ENCODE measurements at regions not wholly inside any gene's neighbourhood (a gene's known extent, or its start where the extent isn't known, plus 50 kb on each side); places are given as distances from the start of the nearest gene placed in this dataset.

DNA sequence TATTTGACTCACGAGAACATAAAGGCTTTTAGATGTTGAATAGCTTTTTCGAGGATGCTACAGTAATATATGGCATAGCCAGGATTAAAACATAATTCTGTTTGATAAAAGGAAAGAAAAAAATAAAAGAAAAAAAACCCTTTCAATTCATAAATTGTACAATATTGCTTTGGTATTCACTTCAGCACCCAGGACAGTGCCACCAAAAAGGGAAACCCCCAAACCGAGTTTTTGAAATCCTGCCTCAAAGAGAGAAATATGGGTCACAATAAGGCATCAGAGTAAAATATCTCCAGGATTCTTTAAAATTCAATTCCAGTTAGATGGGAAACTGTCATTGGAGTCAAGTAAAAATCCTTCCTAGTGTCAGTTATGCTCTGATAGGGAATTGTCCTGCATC, 551.2 kb upstream of the SEL1L start:
- Mint-ChIP-seq H3K36me3 (ENCODE audit: unreplicated experiment) (no peaks in the 10 kb centered on the region), H3K4me3 (ENCODE audit: unreplicated experiment) (no peak overlapping the region), H3K9me3 (ENCODE audit: unreplicated experiment) (peaks cover 15% of the 10 kb centered on the region), H3K4me1 (ENCODE audit: unreplicated experiment) (no peaks in the 10 kb centered on the region), H3K27ac (ENCODE audit: unreplicated experiment) (no peak overlapping the region), H3K27me3 (ENCODE audit: unreplicated experiment) (no peaks in the 10 kb centered on the region)
- no peak for DNase-seq (ENCODE audit: extremely low spot score, unreplicated experiment)
- TF ChIP-seq, protein P1, sequence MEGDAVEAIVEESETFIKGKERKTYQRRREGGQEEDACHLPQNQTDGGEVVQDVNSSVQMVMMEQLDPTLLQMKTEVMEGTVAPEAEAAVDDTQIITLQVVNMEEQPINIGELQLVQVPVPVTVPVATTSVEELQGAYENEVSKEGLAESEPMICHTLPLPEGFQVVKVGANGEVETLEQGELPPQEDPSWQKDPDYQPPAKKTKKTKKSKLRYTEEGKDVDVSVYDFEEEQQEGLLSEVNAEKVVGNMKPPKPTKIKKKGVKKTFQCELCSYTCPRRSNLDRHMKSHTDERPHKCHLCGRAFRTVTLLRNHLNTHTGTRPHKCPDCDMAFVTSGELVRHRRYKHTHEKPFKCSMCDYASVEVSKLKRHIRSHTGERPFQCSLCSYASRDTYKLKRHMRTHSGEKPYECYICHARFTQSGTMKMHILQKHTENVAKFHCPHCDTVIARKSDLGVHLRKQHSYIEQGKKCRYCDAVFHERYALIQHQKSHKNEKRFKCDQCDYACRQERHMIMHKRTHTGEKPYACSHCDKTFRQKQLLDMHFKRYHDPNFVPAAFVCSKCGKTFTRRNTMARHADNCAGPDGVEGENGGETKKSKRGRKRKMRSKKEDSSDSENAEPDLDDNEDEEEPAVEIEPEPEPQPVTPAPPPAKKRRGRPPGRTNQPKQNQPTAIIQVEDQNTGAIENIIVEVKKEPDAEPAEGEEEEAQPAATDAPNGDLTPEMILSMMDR (IDR thresholded peaks at IDR 0.05), result no peak

DNA sequence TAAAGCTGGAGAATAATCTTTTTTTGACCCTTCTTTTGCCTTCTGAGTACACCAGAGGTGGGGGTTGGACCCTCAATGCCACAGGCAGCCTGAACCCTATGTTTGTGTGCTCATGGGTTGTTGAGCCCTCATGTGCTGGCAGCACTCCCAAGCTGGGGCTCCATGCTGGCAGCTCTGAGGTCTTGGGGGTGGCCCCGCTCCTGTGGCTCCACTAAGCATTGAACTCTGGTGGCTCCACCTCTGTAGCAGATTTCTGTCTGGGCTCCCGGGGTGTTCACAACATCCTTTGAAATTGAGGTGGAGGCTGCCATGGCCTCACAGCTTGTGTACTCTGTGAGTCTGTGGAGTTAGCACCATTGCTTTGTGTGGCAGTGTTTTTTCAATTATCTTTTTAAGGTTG, 557.4 kb upstream of the SEL1L start:
- H3K9me3 Mint-ChIP-seq (ENCODE audit: unreplicated experiment), result peaks cover 7% of the 10 kb centered on the region
- no peaks in the 10 kb centered on the region for H3K36me3 Mint-ChIP-seq (ENCODE audit: unreplicated experiment)

DNA sequence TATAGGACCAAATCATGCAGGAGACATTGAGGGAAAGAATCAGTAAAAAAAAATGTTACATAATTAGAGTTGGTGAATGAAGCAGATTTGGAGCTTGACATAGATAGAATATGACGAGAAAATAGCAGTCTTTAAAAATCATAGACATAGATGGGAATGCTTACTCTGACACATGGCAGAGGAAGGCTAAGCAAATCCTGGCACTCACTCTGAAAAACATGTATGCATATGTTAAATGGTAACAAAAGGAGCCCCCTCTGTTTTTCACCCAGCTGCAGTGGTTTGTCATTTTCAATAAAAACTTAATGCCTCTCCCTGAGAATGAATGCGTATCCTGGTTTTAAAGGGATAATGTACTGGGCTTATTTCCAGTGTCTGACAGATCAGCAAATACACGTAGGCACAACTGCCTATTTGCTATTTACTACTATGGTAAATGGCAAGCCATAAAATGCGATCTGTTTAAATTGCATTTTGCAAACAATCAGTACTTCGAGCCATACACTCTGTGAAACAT, 561.2 kb upstream of the SEL1L start:
- Mint-ChIP-seq H3K36me3 (ENCODE audit: unreplicated experiment) (no peaks in the 10 kb centered on the region), H3K4me3 (ENCODE audit: unreplicated experiment) (no peak overlapping the region), H3K27ac (ENCODE audit: unreplicated experiment) (no peak overlapping the region), H3K9me3 (ENCODE audit: unreplicated experiment) (peaks cover 13% of the 10 kb centered on the region), H3K4me1 (ENCODE audit: unreplicated experiment) (no peaks in the 10 kb centered on the region), H3K27me3 (ENCODE audit: unreplicated experiment) (no peaks in the 10 kb centered on the region)
- TF ChIP-seq, protein P1 (IDR thresholded peaks at IDR 0.05), result no peak
- DNase-seq (ENCODE audit: extremely low spot score, unreplicated experiment), result no peak

More for the DNA sequence above, 557.4 kb upstream of the SEL1L start:
- TF ChIP-seq, protein P1 (IDR thresholded peaks at IDR 0.05), result no peak
- Mint-ChIP-seq H3K4me1 (ENCODE audit: unreplicated experiment) (no peaks in the 10 kb centered on the region), H3K4me3 (ENCODE audit: unreplicated experiment) (no peak overlapping the region), H3K27ac (ENCODE audit: unreplicated experiment) (no peak overlapping the region), H3K27me3 (ENCODE audit: unreplicated experiment) (no peaks in the 10 kb centered on the region)
- DNase-seq (ENCODE audit: extremely low spot score, unreplicated experiment), result no peak

DNA sequence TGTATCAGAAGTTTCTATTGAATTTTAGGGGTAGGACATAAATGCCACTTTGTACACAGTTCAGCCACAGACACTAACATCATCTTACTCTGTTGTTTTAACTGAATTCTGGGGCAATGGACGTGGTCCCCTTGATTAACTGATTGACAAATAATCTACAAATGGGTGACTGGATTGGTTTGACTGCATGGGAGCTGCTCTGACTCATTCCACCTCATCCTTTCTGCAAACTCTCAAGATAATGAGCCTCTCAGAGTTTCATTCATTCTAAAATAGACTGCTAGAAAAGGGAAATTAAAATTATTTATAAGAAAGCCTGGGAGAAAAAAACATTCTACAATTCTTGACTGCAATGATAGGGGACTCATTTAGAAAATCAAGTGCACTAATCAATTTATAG, 570.4 kb upstream of the SEL1L start:
- no peak for DNase-seq (ENCODE audit: extremely low spot score, unreplicated experiment)
- Mint-ChIP-seq H3K4me3 (ENCODE audit: unreplicated experiment) (no peak overlapping the region), H3K4me1 (ENCODE audit: unreplicated experiment) (no peaks in the 10 kb centered on the region), H3K36me3 (ENCODE audit: unreplicated experiment) (no peaks in the 10 kb centered on the region), H3K27ac (ENCODE audit: unreplicated experiment) (no peak overlapping the region), H3K9me3 (ENCODE audit: unreplicated experiment) (peaks cover 26% of the 10 kb centered on the region), H3K27me3 (ENCODE audit: unreplicated experiment) (no peaks in the 10 kb centered on the region)
- TF ChIP-seq, protein P1 (IDR thresholded peaks at IDR 0.05), result no peak

DNA sequence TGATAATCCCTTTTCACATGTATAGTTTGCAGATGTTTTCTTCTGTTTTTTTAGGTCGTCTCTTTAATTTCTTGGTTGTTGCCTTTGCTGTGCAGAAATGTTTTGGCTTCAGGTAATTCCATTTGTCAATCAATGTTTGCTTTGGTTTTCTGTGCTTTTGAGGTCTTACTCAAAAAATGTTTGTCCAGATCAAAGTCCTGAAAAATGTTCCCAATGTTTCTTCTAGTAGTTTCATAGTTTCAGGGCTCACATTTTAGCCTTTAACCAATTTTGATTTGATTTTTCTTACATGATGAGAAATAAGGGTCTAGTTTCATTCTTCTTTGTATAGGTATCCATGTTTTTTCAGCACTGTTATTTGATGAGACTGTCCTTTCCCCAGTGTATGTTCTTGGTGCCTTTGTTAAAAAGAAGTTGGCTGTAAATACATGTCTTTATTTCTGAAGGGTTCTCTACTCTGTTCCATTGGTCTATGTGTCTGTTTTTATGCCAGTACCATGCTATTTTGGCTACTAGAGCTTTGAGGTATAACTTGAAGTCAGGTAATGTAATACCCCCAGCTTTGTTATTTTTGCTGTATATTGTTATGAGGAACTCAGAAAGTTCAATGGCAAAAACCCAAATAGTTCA, 578.7 kb upstream of the SEL1L start:
- Mint-ChIP-seq H3K27ac (ENCODE audit: unreplicated experiment) (no peak overlapping the region), H3K4me3 (ENCODE audit: unreplicated experiment) (no peak overlapping the region), H3K9me3 (ENCODE audit: unreplicated experiment) (no peaks in the 10 kb centered on the region), H3K27me3 (ENCODE audit: unreplicated experiment) (no peaks in the 10 kb centered on the region), H3K4me1 (ENCODE audit: unreplicated experiment) (no peaks in the 10 kb centered on the region), H3K36me3 (ENCODE audit: unreplicated experiment) (no peaks in the 10 kb centered on the region)
- TF ChIP-seq, protein P1 (IDR thresholded peaks at IDR 0.05), result no peak
- DNase-seq (ENCODE audit: extremely low spot score, unreplicated experiment), result no peak

Data from osteocyte (in vitro differentiated cells).